Epithelial cell of prostate (primary cell): ENCODE measurements at regions not wholly inside any gene's neighbourhood (a gene's known extent, or its start where the extent isn't known, plus 50 kb on each side); places are given as distances from the start of the nearest gene placed in this dataset.
"Not testable (repeated sequence)": the region's sequence is repeated elsewhere in the genome, so short reads cannot be mapped to it uniquely, and the experiment has no call there.

Experiments
- DNase-seq: peaks from one replicate; pipeline ENCODE4 v3.0.0-alpha.2; 2011; ENCODE audit warnings: low read depth, low spot score
- H3K27ac ChIP-seq: fragments of 450-650 bp; 2 replicates; pipeline ENCODE4 v1.5.1; 2017; ENCODE audit warnings: mild to moderate bottlenecking

- DNase-seq: no peak
- no peak overlapping the region for H3K27ac ChIP-seq
Measured at GRCh38 chr20:48153523-48153922, 368.2 kb upstream of the SULF2 start.

GRCh38 chr20:48153103-48153502 is 367.8 kb upstream of the SULF2 start:
- H3K27ac ChIP-seq: no peak overlapping the region
- DNase-seq: no peak

GRCh38 chr20:48150568-48150967 is 365.3 kb upstream of the SULF2 start:
- no peak overlapping the region for H3K27ac ChIP-seq
- DNase-seq: no peak

- H3K27ac ChIP-seq: no peak overlapping the region
Measured at GRCh38 chr20:48149902-48150301, 364.6 kb upstream of the SULF2 start.

GRCh38 chr20:48148916-48149672 is 363.8 kb upstream of the SULF2 start:
- H3K27ac ChIP-seq: no peak overlapping the region
- DNase-seq: no peak

More at GRCh38 chr20:48149902-48150301, 364.6 kb upstream of the SULF2 start:
- no peak for DNase-seq

- DNase-seq: no peak
- H3K27ac ChIP-seq: no peak overlapping the region
Measured at GRCh38 chr20:48148020-48148419, 362.7 kb upstream of the SULF2 start.

GRCh38 chr20:48147311-48147710 is 362.0 kb upstream of the SULF2 start:
- DNase-seq: no peak
- no peak overlapping the region for H3K27ac ChIP-seq

- DNase-seq: no peak
- H3K27ac ChIP-seq: no peak overlapping the region
Measured at GRCh38 chr20:48146877-48147276, 361.6 kb upstream of the SULF2 start.

- DNase-seq: no peak
Measured at GRCh38 chr20:48146308-48146707, 361.0 kb upstream of the SULF2 start.

GRCh38 chr20:48143435-48144081 is 358.3 kb upstream of the SULF2 start:
- no peak overlapping the region for H3K27ac ChIP-seq
- no peak for DNase-seq

More at GRCh38 chr20:48146308-48146707, 361.0 kb upstream of the SULF2 start:
- H3K27ac ChIP-seq: no peak overlapping the region

GRCh38 chr20:48142516-48142773 is 357.2 kb upstream of the SULF2 start:
- DNase-seq: no peak
- H3K27ac ChIP-seq: no peak overlapping the region

- no peak overlapping the region for H3K27ac ChIP-seq
- DNase-seq: no peak
Measured at GRCh38 chr20:48141660-48142515, 356.6 kb upstream of the SULF2 start.

GRCh38 chr20:48139262-48140041 is 354.2 kb upstream of the SULF2 start:
- no peak overlapping the region for H3K27ac ChIP-seq
- peak; percentile 90 for DNase-seq

- DNase-seq: no peak
- H3K27ac ChIP-seq: no peak overlapping the region
Measured at GRCh38 chr20:48132834-48133233, 347.6 kb upstream of the SULF2 start.

GRCh38 chr20:48131581-48131980 is 346.3 kb upstream of the SULF2 start:
- no peak for DNase-seq
- H3K27ac ChIP-seq: no peak overlapping the region

GRCh38 chr20:48129345-48129942 is 344.2 kb upstream of the SULF2 start:
- DNase-seq: no peak
- H3K27ac ChIP-seq: no peak overlapping the region

GRCh38 chr20:48128436-48128835 is 343.2 kb upstream of the SULF2 start:
- peak; percentile 43 for DNase-seq
- peak overlapping the region; percentile 41 for H3K27ac ChIP-seq

GRCh38 chr20:48127964-48128363 is 342.7 kb upstream of the SULF2 start:
- DNase-seq: peak; percentile 59
- H3K27ac ChIP-seq: peak overlapping the region; percentile 41

- not testable (repeated sequence) for H3K27ac ChIP-seq, DNase-seq
Measured at GRCh38 chr20:48127133-48127532, 341.9 kb upstream of the SULF2 start.

GRCh38 chr20:48126227-48126740 is 341.0 kb upstream of the SULF2 start:
- DNase-seq: no peak

More at GRCh38 chr20:48126227-48126740, 341.0 kb upstream of the SULF2 start:
- no peak overlapping the region for H3K27ac ChIP-seq
